ENCODE measurements at regions not wholly inside any gene's neighbourhood (a gene's known extent, or its start where the extent isn't known, plus 50 kb on each side); places are given as distances from the start of the nearest gene placed in this dataset.

DNA sequence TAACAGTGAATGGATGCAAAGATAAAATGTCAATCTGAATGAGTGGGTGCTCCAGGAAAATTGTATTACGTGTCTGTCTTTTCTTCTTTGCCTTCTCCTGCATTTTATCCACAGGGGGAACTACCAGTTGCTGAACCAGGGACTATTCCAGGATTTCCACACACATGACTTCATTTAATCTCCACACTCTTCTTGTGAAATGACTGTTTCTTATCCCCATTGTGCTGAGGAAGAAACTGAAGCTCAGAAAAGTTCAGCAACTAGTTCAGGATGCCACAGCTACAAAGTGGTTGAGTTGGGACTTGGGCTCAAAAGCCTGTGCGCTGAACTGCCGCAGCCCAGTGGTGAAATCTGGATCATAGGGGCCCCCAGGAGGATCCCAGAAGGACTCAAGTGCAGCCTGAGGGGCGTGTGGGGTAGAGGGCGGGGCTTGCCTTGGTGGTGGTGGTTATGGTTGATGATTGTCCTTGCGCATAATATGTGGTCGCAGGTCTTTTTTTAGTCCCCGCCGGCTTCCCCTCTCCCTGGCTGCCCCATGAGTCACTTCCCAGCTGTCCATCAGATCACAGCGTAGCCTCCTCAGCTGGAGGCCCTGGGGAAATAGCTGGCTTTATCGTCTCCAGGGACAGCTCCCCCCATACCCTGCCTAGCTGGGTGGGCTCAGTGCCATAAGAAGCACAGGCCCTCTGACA lies 235.2 kb upstream of the CRY1 start:
- no peak overlapping the region for H3K4me3 Mint-ChIP-seq
- intact Hi-C loops (cut with micrococcal nuclease) = loop anchor here (1.0 to 10.0 kb wide), 8 partner anchors 7 to 1084 kb away; partner anchors contain the start of genes CKAP4 and MTERF2
- DNase-seq = peak; percentile 39
- CTCF ChIA-PET = interaction anchor here (1.3 to 5.6 kb wide), 4 partner anchors 9 to 279 kb away, joined by 3 to 31 read pairs (median 6); a partner anchor contains a TSS
- no peaks in the 10 kb centered on the region for H3K9me3 Mint-ChIP-seq
- no peaks in the 10 kb centered on the region for H3K27me3 Mint-ChIP-seq (ENCODE audit: low read depth)
- H3K27ac Mint-ChIP-seq = no peak overlapping the region
- H3K36me3 Mint-ChIP-seq (ENCODE audit: low read depth) = peaks cover 6% of the 10 kb centered on the region
- peaks cover 66% of the 10 kb centered on the region for H3K4me1 Mint-ChIP-seq (ENCODE audit: low read depth)

DNA sequence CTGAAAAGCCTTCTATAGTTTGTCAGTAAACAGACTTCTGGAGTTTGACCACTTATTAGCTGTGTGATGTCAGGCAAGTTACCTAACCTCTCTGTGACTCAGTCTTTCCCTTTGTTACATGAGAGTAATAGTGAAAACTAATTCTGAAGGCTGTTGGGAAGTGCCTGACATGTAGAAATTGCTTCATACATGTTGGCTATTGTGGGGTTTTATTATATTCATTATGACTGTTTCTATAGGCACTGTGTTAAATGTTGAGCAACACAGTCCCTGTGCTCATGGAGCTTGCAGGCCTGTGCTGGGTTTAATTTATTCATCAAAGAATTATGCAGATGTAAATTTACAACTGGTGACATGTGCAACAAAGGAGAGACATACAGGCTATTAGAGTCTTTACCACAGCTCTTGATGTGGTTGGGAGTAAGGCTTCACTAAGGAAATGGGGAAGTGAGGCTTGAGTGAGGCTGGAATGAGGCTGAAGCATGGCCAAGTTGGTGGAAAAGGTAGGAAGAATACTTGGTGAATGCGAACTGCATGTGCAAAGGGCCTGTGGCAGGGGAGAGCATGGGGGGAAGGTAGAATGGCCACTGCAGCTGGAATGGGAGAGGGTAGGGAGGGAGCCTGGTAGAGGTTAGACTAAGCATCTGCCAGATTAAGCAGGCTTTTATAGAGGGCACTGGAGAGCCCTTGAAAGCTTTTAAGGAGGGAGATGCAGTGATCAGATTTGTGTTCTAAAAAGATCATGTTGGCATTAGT lies 236.4 kb upstream of the CRY1 start:
- CTCF ChIA-PET = interaction anchor here (0.6 to 5.6 kb wide), 8 partner anchors 9 to 239 kb away, joined by 3 to 31 read pairs (median 4); a partner anchor contains a TSS
- H3K27ac Mint-ChIP-seq = peak overlapping the region; percentile 69
- H3K9me3 Mint-ChIP-seq = no peaks in the 10 kb centered on the region
- intact Hi-C loops (cut with micrococcal nuclease) = loop anchor here (1.0 to 10.0 kb wide), 8 partner anchors 8 to 1085 kb away; partner anchors contain the start of genes CKAP4 and MTERF2
- peak; percentile 45 for DNase-seq
- peaks cover 69% of the 10 kb centered on the region for H3K4me1 Mint-ChIP-seq (ENCODE audit: low read depth)
- no peaks in the 10 kb centered on the region for H3K27me3 Mint-ChIP-seq (ENCODE audit: low read depth)
- peak overlapping the region; percentile 1 for H3K4me3 Mint-ChIP-seq
- peaks cover 6% of the 10 kb centered on the region for H3K36me3 Mint-ChIP-seq (ENCODE audit: low read depth)

DNA sequence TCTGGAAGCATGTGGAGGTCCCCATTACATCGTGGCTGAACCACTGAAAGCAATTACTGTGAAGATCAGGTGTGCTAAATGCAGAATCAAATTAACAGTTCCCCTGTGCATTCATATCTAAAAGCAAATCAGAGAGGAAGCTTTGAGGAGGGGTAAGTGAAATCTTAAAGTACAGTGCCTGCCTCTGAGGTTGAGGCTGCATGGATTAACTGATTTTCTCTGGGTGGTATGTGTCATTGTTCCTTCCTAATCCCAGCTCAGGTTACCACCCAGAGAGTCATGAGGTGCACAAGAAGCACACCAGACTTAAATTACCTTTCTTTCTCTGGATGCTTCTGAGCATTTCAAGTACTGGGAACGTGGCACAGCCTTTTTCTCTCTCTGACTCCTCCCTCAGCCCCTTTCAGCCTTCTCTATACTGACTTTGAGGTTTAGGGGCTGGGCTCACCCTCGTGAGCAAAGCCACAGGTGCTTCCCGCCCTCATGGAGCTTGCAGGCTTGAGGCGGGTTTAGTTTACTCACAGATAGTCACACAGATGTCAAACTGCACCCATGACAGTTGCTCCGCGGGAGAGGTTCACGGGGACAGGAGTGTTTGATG lies 237.6 kb upstream of the CRY1 start:
- CTCF ChIA-PET = interaction anchor here (5.6 kb wide), 1 partner anchor 71 kb away, joined by 31 read pairs; no protein-coding TSS in a partner anchor
- peaks cover 72% of the 10 kb centered on the region for H3K4me1 Mint-ChIP-seq (ENCODE audit: low read depth)
- peak; percentile 71 for DNase-seq
- H3K36me3 Mint-ChIP-seq (ENCODE audit: low read depth) = peaks cover 6% of the 10 kb centered on the region
- no peaks in the 10 kb centered on the region for H3K27me3 Mint-ChIP-seq (ENCODE audit: low read depth)
- peak overlapping the region; percentile 14 for H3K27ac Mint-ChIP-seq
- no peaks in the 10 kb centered on the region for H3K9me3 Mint-ChIP-seq
- H3K4me3 Mint-ChIP-seq = no peak overlapping the region
- intact Hi-C loops (cut with micrococcal nuclease) = no loop called here

DNA sequence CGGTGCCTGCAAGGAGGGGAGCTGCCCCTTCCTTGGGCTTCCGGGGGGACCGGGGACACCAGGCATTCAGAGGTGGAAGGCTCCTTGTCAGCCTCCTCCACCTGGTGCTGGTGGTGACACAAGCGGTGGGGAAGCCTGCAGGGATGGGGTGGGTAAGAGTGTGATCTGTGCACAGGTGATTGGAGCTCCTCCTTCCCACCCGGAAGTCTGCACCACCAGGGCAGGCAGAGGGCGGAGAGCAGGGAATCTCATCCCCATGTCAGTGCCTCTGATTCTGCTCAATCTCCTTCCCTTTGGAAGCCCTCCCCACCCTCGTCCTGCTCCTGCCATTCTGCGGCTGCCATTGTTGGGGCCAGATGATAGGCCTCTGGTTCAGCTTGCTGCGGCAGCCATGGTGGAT lies 238.1 kb upstream of the CRY1 start:
- CTCF ChIA-PET = interaction anchor here (1.3 kb wide), 1 partner anchor 71 kb away, joined by 4 read pairs; no protein-coding TSS in a partner anchor
- Mint-ChIP-seq H3K4me3 (no peak overlapping the region), H3K27ac (no peak overlapping the region), H3K27me3 (ENCODE audit: low read depth) (no peaks in the 10 kb centered on the region), H3K9me3 (no peaks in the 10 kb centered on the region), H3K4me1 (ENCODE audit: low read depth) (peaks cover 76% of the 10 kb centered on the region), H3K36me3 (ENCODE audit: low read depth) (peaks cover 6% of the 10 kb centered on the region)
- no peak for DNase-seq
- intact Hi-C loops (cut with micrococcal nuclease) = no loop called here

DNA sequence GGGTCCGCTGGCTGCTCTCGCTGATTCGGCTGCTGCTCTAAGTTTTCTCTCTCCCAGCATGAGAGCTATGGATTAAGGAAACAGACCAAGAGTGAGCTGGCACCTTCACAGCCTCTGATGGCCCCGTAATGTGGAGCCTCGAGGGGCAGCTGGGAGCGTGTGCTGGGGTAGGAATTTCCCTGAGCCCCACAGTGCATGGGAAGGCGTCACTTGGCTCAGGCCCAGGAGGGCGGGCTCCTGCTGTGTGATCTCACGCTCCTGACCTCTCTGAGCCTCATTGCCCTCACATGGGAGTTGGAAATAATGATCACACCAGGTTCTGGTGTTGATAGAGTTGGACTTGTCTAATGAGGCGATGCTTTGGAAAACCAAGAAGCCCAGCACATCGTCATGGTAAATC lies 238.6 kb upstream of the CRY1 start:
- Mint-ChIP-seq H3K27ac (no peak overlapping the region), H3K27me3 (ENCODE audit: low read depth) (no peaks in the 10 kb centered on the region), H3K36me3 (ENCODE audit: low read depth) (peaks cover 6% of the 10 kb centered on the region), H3K9me3 (no peaks in the 10 kb centered on the region), H3K4me3 (no peak overlapping the region), H3K4me1 (ENCODE audit: low read depth) (peaks cover 79% of the 10 kb centered on the region)
- intact Hi-C loops (cut with micrococcal nuclease) = no loop called here
- DNase-seq = no peak
- CTCF ChIA-PET = interaction anchor here (0.6 to 1.4 kb wide), 3 partner anchors 8 to 70 kb away, joined by 3 to 4 read pairs (median 4); no protein-coding TSS in a partner anchor

DNA sequence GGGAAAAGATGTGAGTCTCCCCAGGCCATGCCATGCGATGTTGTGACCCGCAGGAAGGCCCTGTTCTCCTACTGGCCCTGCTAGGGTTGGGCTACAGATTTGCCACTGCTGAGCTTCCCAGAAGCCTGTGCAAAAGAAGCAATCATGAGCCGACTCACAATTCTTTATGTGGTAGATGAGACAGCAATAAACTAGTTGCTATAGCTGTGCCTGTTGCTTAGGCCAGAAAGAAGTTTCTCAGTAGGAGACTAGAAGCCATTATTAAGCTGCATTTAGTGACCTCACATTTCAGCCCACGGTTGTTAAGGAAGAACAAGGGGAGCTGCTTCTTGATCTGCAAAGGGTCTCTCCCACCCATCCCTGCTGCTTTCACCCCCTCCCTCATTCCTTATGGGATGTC lies 239.4 kb upstream of the CRY1 start:
- CTCF ChIA-PET = interaction anchor here (0.6 to 1.4 kb wide), 3 partner anchors 9 to 229 kb away, joined by 3 to 4 read pairs (median 4); no protein-coding TSS in a partner anchor
- Mint-ChIP-seq H3K9me3 (no peaks in the 10 kb centered on the region), H3K27ac (no peak overlapping the region), H3K36me3 (ENCODE audit: low read depth) (peaks cover 6% of the 10 kb centered on the region), H3K4me3 (no peak overlapping the region), H3K4me1 (ENCODE audit: low read depth) (peaks cover 82% of the 10 kb centered on the region), H3K27me3 (ENCODE audit: low read depth) (no peaks in the 10 kb centered on the region)
- intact Hi-C loops (cut with micrococcal nuclease) = no loop called here
- no peak for DNase-seq

DNA sequence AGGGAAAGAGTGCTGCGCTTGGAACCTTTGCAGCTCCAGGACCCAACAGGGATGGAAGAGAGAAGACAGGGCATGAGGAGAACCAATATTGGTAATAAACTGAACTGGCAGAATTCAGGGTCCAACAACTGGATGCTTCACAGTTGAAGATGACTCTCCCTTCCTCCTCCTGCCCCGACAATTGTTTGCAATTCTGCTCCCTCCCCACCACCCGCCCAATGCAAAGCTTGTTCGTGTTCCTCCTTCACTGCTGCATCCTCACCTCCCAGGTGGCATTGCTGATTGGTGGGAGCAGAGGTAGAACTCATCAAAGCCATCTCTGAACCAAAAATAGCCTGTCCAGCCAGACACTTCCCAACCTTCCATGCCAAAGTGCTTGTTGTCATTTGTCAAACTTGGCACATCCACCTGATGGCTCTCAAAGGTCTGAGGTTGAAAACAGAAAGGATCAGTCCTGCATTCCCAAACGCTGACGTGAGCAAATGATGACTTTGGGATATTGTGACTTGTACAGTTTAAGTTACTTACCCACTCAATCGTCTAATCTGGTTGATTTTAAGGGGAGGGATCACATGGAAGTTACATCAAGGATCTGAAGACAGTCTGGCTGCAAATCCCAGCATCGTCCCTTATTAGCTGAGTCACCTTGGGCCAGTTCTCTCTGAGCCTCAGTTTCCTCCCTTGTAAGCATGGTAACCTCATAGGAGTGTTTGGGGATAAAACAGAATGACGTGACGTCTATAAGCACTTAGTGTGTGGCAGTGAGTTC lies 242.6 kb upstream of the CRY1 start:
- H3K27me3 Mint-ChIP-seq (ENCODE audit: low read depth) = no peaks in the 10 kb centered on the region
- H3K9me3 Mint-ChIP-seq = no peaks in the 10 kb centered on the region
- intact Hi-C loops (cut with micrococcal nuclease) = no loop called here
- H3K4me1 Mint-ChIP-seq (ENCODE audit: low read depth) = peaks cover 65% of the 10 kb centered on the region
- CTCF ChIA-PET = interaction anchor here (0.8 to 1.3 kb wide), 2 partner anchors 12 to 37 kb away, joined by 3 to 5 read pairs; no protein-coding TSS in a partner anchor
- H3K27ac Mint-ChIP-seq = no peak overlapping the region
- H3K36me3 Mint-ChIP-seq (ENCODE audit: low read depth) = peaks cover 2% of the 10 kb centered on the region
- DNase-seq = no peak
- H3K4me3 Mint-ChIP-seq = no peak overlapping the region

DNA sequence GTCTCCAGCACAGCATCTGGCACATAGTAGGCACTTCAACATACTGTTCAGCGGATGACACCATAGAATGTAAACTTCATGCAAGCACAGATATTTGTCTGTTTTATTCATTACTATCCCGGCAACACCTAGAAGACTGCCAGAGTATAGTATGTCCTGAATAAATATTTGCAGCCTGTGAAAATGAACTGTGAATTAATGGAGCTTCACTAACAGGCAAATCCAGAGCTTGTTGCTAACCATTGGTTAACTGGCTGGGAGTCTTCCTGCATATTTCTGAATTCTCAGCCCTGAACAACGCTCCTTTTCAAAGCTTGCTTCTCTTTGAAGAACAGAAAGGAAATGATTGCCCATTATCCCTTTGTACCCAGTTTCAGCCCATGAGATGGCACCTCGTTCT lies 243.3 kb upstream of the CRY1 start:
- no peaks in the 10 kb centered on the region for H3K9me3 Mint-ChIP-seq
- H3K27me3 Mint-ChIP-seq (ENCODE audit: low read depth) = no peaks in the 10 kb centered on the region
- H3K27ac Mint-ChIP-seq = no peak overlapping the region
- intact Hi-C loops (cut with micrococcal nuclease) = loop anchor here (1.0 kb wide), 2 partner anchors 7 to 20 kb away; no protein-coding TSS in a partner anchor
- no peak for DNase-seq
- CTCF ChIA-PET = interaction anchor here (0.8 to 1.3 kb wide), 2 partner anchors 13 to 36 kb away, joined by 3 to 5 read pairs; no protein-coding TSS in a partner anchor
- H3K4me1 Mint-ChIP-seq (ENCODE audit: low read depth) = peaks cover 59% of the 10 kb centered on the region
- no peak overlapping the region for H3K4me3 Mint-ChIP-seq
- H3K36me3 Mint-ChIP-seq (ENCODE audit: low read depth) = peaks cover 3% of the 10 kb centered on the region

DNA sequence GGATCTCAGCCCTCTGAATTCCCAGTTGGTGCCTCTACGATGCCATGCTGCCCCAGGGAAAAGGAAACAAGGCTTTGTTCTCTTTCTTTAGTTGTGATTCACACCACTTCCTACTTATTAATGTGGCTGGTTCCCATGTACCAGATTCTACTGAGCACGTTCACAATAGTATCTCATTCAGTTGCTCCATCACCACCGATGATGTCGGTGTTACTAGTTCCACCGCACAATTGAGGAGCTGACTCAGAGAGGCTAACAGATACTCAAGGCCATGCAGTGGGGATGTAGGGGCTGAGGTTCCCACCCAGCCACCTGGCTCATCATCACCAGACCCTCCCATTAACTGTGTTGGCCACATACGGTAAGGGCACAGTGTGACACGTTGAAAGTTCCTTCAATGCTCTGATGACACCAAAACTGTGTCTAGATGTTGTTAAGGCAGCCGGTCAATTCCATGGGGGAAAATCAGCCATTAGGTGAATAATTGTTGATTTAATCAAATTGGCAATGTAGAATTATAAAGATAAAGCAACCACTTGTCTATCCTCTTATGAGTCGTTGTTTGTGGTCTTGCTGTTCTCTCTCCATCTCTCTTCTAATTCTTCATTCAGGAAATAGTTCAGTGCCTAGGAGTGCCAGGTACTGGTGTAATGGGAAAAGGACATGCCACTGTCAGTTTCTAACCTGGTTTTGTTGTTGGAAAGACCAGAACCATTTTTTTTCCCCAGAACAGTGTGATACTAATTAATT lies 244.2 kb upstream of the CRY1 start:
- peaks cover 4% of the 10 kb centered on the region for H3K9me3 Mint-ChIP-seq
- intact Hi-C loops (cut with micrococcal nuclease) = loop anchor here (1.0 kb wide), 2 partner anchors 8 to 19 kb away; no protein-coding TSS in a partner anchor
- peaks cover 51% of the 10 kb centered on the region for H3K4me1 Mint-ChIP-seq (ENCODE audit: low read depth)
- CTCF ChIA-PET = interaction anchor here (1.3 kb wide), 1 partner anchor 14 kb away, joined by 5 read pairs; no protein-coding TSS in a partner anchor
- H3K27me3 Mint-ChIP-seq (ENCODE audit: low read depth) = no peaks in the 10 kb centered on the region
- DNase-seq = peak; percentile 54
- H3K36me3 Mint-ChIP-seq (ENCODE audit: low read depth) = peaks cover 8% of the 10 kb centered on the region
- H3K4me3 Mint-ChIP-seq = no peak overlapping the region
- H3K27ac Mint-ChIP-seq = no peak overlapping the region

DNA sequence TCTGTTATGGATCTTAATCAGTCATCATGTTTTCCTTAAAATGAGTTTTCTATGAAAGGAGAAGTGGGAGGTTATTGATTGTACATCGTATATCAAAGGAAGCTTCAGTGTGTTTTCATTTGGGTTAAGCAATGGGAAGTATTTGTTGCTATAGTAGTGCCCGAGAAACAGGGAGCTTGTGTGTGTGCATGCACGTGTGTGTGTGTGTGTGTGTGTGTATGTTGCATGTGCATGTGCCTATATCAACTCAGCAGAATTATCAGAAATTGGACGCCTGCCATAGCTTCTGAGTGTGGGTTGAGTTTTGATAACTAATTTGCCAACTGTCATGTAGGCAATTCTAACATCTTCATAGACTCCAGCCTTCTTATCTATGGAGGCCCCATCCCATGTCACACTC lies 246.1 kb upstream of the CRY1 start:
- Mint-ChIP-seq H3K27ac (no peak overlapping the region), H3K4me1 (ENCODE audit: low read depth) (peaks cover 35% of the 10 kb centered on the region), H3K36me3 (ENCODE audit: low read depth) (peaks cover 8% of the 10 kb centered on the region), H3K27me3 (ENCODE audit: low read depth) (no peaks in the 10 kb centered on the region), H3K4me3 (no peak overlapping the region), H3K9me3 (peaks cover 5% of the 10 kb centered on the region)
- DNase-seq = no peak
- CTCF ChIA-PET = interaction anchor here (0.6 kb wide), 1 partner anchor 214 kb away, joined by 4 read pairs; no protein-coding TSS in a partner anchor
- intact Hi-C loops (cut with micrococcal nuclease) = no loop called here

DNA sequence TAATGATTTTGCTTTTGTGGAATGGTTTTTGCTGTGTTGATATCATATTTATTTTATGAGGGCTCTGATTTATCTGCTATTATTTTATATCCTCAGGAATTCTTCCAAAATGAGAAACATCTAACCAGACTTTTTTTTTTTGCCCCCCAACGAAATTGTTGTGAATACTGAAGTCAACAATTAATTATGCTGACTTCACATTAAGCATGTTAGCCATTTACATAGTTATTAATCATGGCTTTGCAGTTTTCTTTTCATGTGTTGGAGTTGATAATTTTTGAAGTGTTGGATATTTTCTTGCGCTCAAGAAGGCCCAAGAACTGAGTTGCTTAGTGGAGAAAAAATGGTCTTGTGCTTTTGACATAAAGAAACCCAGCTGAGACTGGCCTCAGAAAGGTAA lies 246.6 kb upstream of the CRY1 start:
- intact Hi-C loops (cut with micrococcal nuclease) = no loop called here
- DNase-seq = no peak
- Mint-ChIP-seq H3K36me3 (ENCODE audit: low read depth) (peaks cover 8% of the 10 kb centered on the region), H3K27me3 (ENCODE audit: low read depth) (no peaks in the 10 kb centered on the region), H3K9me3 (peaks cover 5% of the 10 kb centered on the region), H3K4me3 (no peak overlapping the region), H3K27ac (no peak overlapping the region), H3K4me1 (ENCODE audit: low read depth) (peaks cover 35% of the 10 kb centered on the region)
- CTCF ChIA-PET = interaction anchor here (0.7 kb wide), 1 partner anchor 16 kb away, joined by 3 read pairs; no protein-coding TSS in a partner anchor

Measured in activated naive CD4-positive, alpha-beta T cell treated with anti-CD3 and anti-CD28 coated beads for 36 hours (primary cell).